H9 (cell line): ENCODE measurements at regions not wholly inside any gene's neighbourhood (a gene's known extent, or its start where the extent isn't known, plus 50 kb on each side); places are given as distances from the start of the nearest gene placed in this dataset.

Experiments
- DNase-seq: peaks from one replicate; pipeline ENCODE4 v3.0.0-alpha.2; 2017
- H2AFZ ChIP-seq: one replicate; pipeline ENCODE4 v1.6.1; 2013; ENCODE audit warnings: mild to moderate bottlenecking, low read length, control low read depth, moderate library complexity
- H2AK5ac ChIP-seq: 2 replicates; pipeline ENCODE4 v1.6.1; 2013; ENCODE audit warnings: low read length, control low read depth, mixed read lengths; ENCODE audit not compliant: insufficient read length
- H2BK120ac ChIP-seq: one replicate; pipeline ENCODE4 v1.6.1; 2013; ENCODE audit warnings: low read depth, mild to moderate bottlenecking, low read length, control low read depth, inconsistent platforms; ENCODE audit not compliant: poor library complexity, severe bottlenecking
- H2BK12ac ChIP-seq: 2 replicates; pipeline ENCODE4 v1.6.1; 2013; ENCODE audit warnings: low read length, control low read depth, mixed read lengths, low read depth; ENCODE audit not compliant: insufficient read length
- H2BK15ac ChIP-seq: 2 replicates; pipeline ENCODE4 v1.6.1; 2013; ENCODE audit warnings: low read depth, low read length, control low read depth
- H2BK20ac ChIP-seq: one replicate; pipeline ENCODE4 v1.6.1; 2013; ENCODE audit warnings: low read depth, mild to moderate bottlenecking, low read length, control low read depth, inconsistent platforms; ENCODE audit not compliant: poor library complexity, severe bottlenecking
- H2BK5ac ChIP-seq: 2 replicates; pipeline ENCODE4 v1.6.1; 2013; ENCODE audit warnings: low read length, control low read depth, mixed read lengths; ENCODE audit not compliant: insufficient read length
- H3K14ac ChIP-seq: 2 replicates; pipeline ENCODE4 v1.6.1; 2013; ENCODE audit warnings: low read length, control low read depth; ENCODE audit not compliant: insufficient read depth
- H3K18ac ChIP-seq: 2 replicates; pipeline ENCODE4 v1.6.1; 2013; ENCODE audit warnings: low read depth, mild to moderate bottlenecking, mixed read lengths, low read length, control low read depth; ENCODE audit not compliant: insufficient read length
- H3K23ac ChIP-seq: 2 replicates; pipeline ENCODE4 v1.6.1; 2013; ENCODE audit warnings: low read length, control low read depth, mixed read lengths, low read depth; ENCODE audit not compliant: insufficient read length
- H3K23me2 ChIP-seq: 2 replicates; pipeline ENCODE4 v1.6.1; 2013; ENCODE audit warnings: low read depth, mild to moderate bottlenecking, mixed read lengths, low read length, control low read depth; ENCODE audit not compliant: insufficient read length, poor library complexity, severe bottlenecking
- H3K27ac ChIP-seq: 2 replicates; pipeline ENCODE4 v1.5.1; 2013; ENCODE audit warnings: low read length, control low read depth, mixed read lengths, low read depth; ENCODE audit not compliant: insufficient read length
- H3K27me3 ChIP-seq: 2 replicates; pipeline ENCODE4 v1.6.1; 2013; ENCODE audit warnings: low read length, control low read depth, inconsistent platforms; ENCODE audit not compliant: insufficient read depth
- H3K4ac ChIP-seq: 2 replicates; pipeline ENCODE4 v1.6.1; 2013; ENCODE audit warnings: low read depth, mild to moderate bottlenecking, control low read depth, inconsistent platforms, low read length, moderate library complexity
- H3K4me1 ChIP-seq: 2 replicates; pipeline ENCODE4 v1.6.1; 2013; ENCODE audit warnings: low read length, control low read depth, inconsistent platforms; ENCODE audit not compliant: insufficient read depth
- H3K4me2 ChIP-seq: 2 replicates; pipeline ENCODE4 v1.6.1; 2013; ENCODE audit warnings: low read length, control low read depth, mixed read lengths; ENCODE audit not compliant: insufficient read length, insufficient read depth
- H3K56ac ChIP-seq: 2 replicates; pipeline ENCODE4 v1.6.1; 2013; ENCODE audit warnings: low read depth, mild to moderate bottlenecking, mixed read lengths, low read length, control low read depth; ENCODE audit not compliant: insufficient read length
- H3K79me1 ChIP-seq: 2 replicates; pipeline ENCODE4 v1.6.1; 2013; ENCODE audit warnings: low read depth, mild to moderate bottlenecking, moderate library complexity, low read length, control low read depth, inconsistent platforms; ENCODE audit not compliant: insufficient read depth, poor library complexity, severe bottlenecking
- H3K79me2 ChIP-seq: 2 replicates; pipeline ENCODE4 v1.6.1; 2013; ENCODE audit warnings: low read length, control low read depth, inconsistent platforms; ENCODE audit not compliant: insufficient read depth
- H3K9ac ChIP-seq: 2 replicates; pipeline ENCODE4 v1.6.1; 2013; ENCODE audit warnings: low read length, control low read depth, mixed read lengths; ENCODE audit not compliant: insufficient read length; ENCODE audit errors: extremely low read depth
- H3K9me3 ChIP-seq: one replicate; pipeline ENCODE4 v1.6.1; 2013; ENCODE audit warnings: low read depth, low read length, inconsistent platforms; ENCODE audit not compliant: control insufficient read depth
- H3T11ph ChIP-seq: one replicate; pipeline ENCODE4 v1.6.1; 2013; ENCODE audit warnings: mild to moderate bottlenecking, low read length, control low read depth, inconsistent platforms
- H4K20me1 ChIP-seq: one replicate; pipeline ENCODE4 v1.6.1; 2013; ENCODE audit not compliant: control insufficient read depth, insufficient read length, insufficient read depth
- H4K5ac ChIP-seq: 2 replicates; pipeline ENCODE4 v1.6.1; 2013; ENCODE audit warnings: low read depth, mild to moderate bottlenecking, mixed read lengths, low read length, control low read depth; ENCODE audit not compliant: insufficient read length
- H4K8ac ChIP-seq: replicated peaks from 2 replicates; pipeline ENCODE4 v1.6.1; 2013; ENCODE audit warnings: low read length, control low read depth, mixed read lengths, low read depth; ENCODE audit not compliant: insufficient read length
- H4K91ac ChIP-seq: 2 replicates; pipeline ENCODE4 v1.6.1; 2013; ENCODE audit warnings: low read depth, mild to moderate bottlenecking, moderate library complexity, mixed read lengths, low read length, control low read depth; ENCODE audit not compliant: insufficient read length
- H3K27ac Mint-ChIP-seq, 3 experiments: 2 replicates in 2 of 3; 3 replicates in 1 of 3; pipeline ENCODE4 v1.8.0; 2020 to 2021; ENCODE audit warnings: mixed read lengths in 3 of 3, mild to moderate bottlenecking in 1 of 3, moderate library complexity in 1 of 3
- H3K27me3 Mint-ChIP-seq: 2 replicates; pipeline ENCODE4 v1.8.0; 2021; ENCODE audit warnings: low read depth, mild to moderate bottlenecking, moderate library complexity, mixed read lengths
- H3K36me3 Mint-ChIP-seq, 3 experiments: 2 replicates in 2 of 3; 3 replicates in 1 of 3; pipeline ENCODE4 v1.8.0; 2020 to 2021; ENCODE audit warnings: low read depth in 3 of 3, mixed read lengths in 3 of 3; ENCODE audit not compliant: insufficient read depth in 1 of 3
- H3K4me1 Mint-ChIP-seq, 2 experiments: 2 replicates each; pipeline ENCODE4 v1.8.0; 2020; ENCODE audit warnings: mixed read lengths in 2 of 2
- H3K4me3 Mint-ChIP-seq, 2 experiments: 2 replicates in 1 of 2; 3 replicates in 1 of 2; pipeline ENCODE4 v1.8.0; 2020 to 2021; ENCODE audit warnings: mild to moderate bottlenecking in 2 of 2, mixed read lengths in 2 of 2, moderate library complexity in 1 of 2
- H3K9me3 Mint-ChIP-seq, 2 experiments: 2 replicates in 1 of 2; 3 replicates in 1 of 2; pipeline ENCODE4 v1.8.0; 2020; ENCODE audit warnings: mild to moderate bottlenecking in 2 of 2, mixed read lengths in 2 of 2, moderate library complexity in 1 of 2
- CTCF ChIP-seq: fragments of 200-600 bp; sonication (generic); conservative IDR thresholded peaks from 3 replicates; pipeline ENCODE4 v1.8.0; 2021; ENCODE audit warnings: antibody characterized with exemption, mild to moderate bottlenecking
- WGBS: extraction: QIAGEN DNeasy Blood & Tissue Kit; methylation state at CpG from one replicate; pipeline ENCODE4 v1.1.7; 2013; ENCODE audit warnings: missing lambda C conversion rate, low lambda C conversion rate, mixed read lengths; ENCODE audit not compliant: insufficient read length; ENCODE audit errors: extremely low coverage; 5-methylcytosine and 5-hydroxymethylcytosine counted together

- no peak for DNase-seq
- H3K4me3 Mint-ChIP-seq, result no peak overlapping the region
- H3K18ac ChIP-seq, result no peak overlapping the region
- no peak overlapping the region for H2BK5ac ChIP-seq
- no peak overlapping the region for H2AFZ ChIP-seq
- WGBS, result no CpG with 5 or more reads among the region's 5 CpGs
- no peak overlapping the region for H4K5ac ChIP-seq
- H3K23me2 ChIP-seq, result no peaks in the 10 kb centered on the region
- no peak overlapping the region for H3K9ac ChIP-seq
- H3K4me1 ChIP-seq, result no peaks in the 10 kb centered on the region
- no peak overlapping the region for H2BK120ac ChIP-seq
- no peaks in the 10 kb centered on the region for H3K9me3 Mint-ChIP-seq
- H3K27ac ChIP-seq, result no peak overlapping the region
- no peak overlapping the region for H2AK5ac ChIP-seq
- H3K79me1 ChIP-seq, result no peaks in the 10 kb centered on the region
- H3K14ac ChIP-seq, result no peak overlapping the region
- H4K91ac ChIP-seq, result no peak overlapping the region
- TF ChIP-seq CTCF, result no peak
- H3K36me3 Mint-ChIP-seq, result no peaks in the 10 kb centered on the region
- H3T11ph ChIP-seq, result no peak overlapping the region
- no peak overlapping the region for H3K27ac Mint-ChIP-seq
- H2BK15ac ChIP-seq, result no peak overlapping the region
- H4K20me1 ChIP-seq, result no peaks in the 10 kb centered on the region
- no peaks in the 10 kb centered on the region for H3K9me3 ChIP-seq
- no peak overlapping the region for H3K4ac ChIP-seq
- H3K4me1 Mint-ChIP-seq, result no peaks in the 10 kb centered on the region
- H2BK20ac ChIP-seq, result no peak overlapping the region
- H3K79me2 ChIP-seq, result no peaks in the 10 kb centered on the region
- H3K23ac ChIP-seq, result no peak overlapping the region
- no peak overlapping the region for H3K4me2 ChIP-seq
- no peak overlapping the region for H4K8ac ChIP-seq
- no peak overlapping the region for H2BK12ac ChIP-seq
- H3K56ac ChIP-seq, result no peak overlapping the region
- H3K27me3 Mint-ChIP-seq, result no peaks in the 10 kb centered on the region
- H3K27me3 ChIP-seq, result no peaks in the 10 kb centered on the region
These were observed 57.6 kb upstream of the SLC25A26 start for GRCh38 chr3:66163222-66163621.
